ENCODE measurements at regions not wholly inside any gene's neighbourhood (a gene's known extent, or its start where the extent isn't known, plus 50 kb on each side); places are given as distances from the start of the nearest gene placed in this dataset.
"Not testable (repeated sequence)": the region's sequence is repeated elsewhere in the genome, so short reads cannot be mapped to it uniquely, and the experiment has no call there.

GRCh38 chr4:131632877-131633276, 1516.2 kb upstream of the PCDH10 start:
- Histone ChIP-seq H3K27me3 (ENCODE audit: control insufficient read depth, insufficient read depth, low read length) (no peaks in the 10 kb centered on the region), H3K9ac (ENCODE audit: low read length) (no peak overlapping the region), H3K4me1 (ENCODE audit: control insufficient read depth, low read depth, low read length) (no peaks in the 10 kb centered on the region), H3K27ac (ENCODE audit: low read length) (no peak overlapping the region), H3K9me3 (ENCODE audit: control insufficient read depth, low read depth, low read length) (peaks cover 5% of the 10 kb centered on the region), H3K4me3 (ENCODE audit: low read length) (no peak overlapping the region), H3K36me3 (ENCODE audit: control insufficient read depth, low read depth, low read length) (no peaks in the 10 kb centered on the region)

GRCh38 chr4:131635191-131635590, 1513.9 kb upstream of the PCDH10 start:
- H3K9ac ChIP-seq (ENCODE audit: low read length), result no peak overlapping the region
- peaks cover 5% of the 10 kb centered on the region for H3K9me3 ChIP-seq (ENCODE audit: control insufficient read depth, low read depth, low read length)
- no peaks in the 10 kb centered on the region for H3K27me3 ChIP-seq (ENCODE audit: control insufficient read depth, insufficient read depth, low read length)
- H3K27ac ChIP-seq (ENCODE audit: low read length), result no peak overlapping the region
- no peaks in the 10 kb centered on the region for H3K4me1 ChIP-seq (ENCODE audit: control insufficient read depth, low read depth, low read length)
- H3K36me3 ChIP-seq (ENCODE audit: control insufficient read depth, low read depth, low read length), result no peaks in the 10 kb centered on the region
- H3K4me3 ChIP-seq (ENCODE audit: low read length), result no peak overlapping the region

- no peaks in the 10 kb centered on the region for H3K9me3 ChIP-seq (ENCODE audit: control insufficient read depth, low read depth, low read length)
- no peak overlapping the region for H3K27ac ChIP-seq (ENCODE audit: low read length)
- no peaks in the 10 kb centered on the region for H3K27me3 ChIP-seq (ENCODE audit: control insufficient read depth, insufficient read depth, low read length)
- H3K9ac ChIP-seq (ENCODE audit: low read length), result no peak overlapping the region
- no peak overlapping the region for H3K4me3 ChIP-seq (ENCODE audit: low read length)
- no peaks in the 10 kb centered on the region for H3K4me1 ChIP-seq (ENCODE audit: control insufficient read depth, low read depth, low read length)
- H3K36me3 ChIP-seq (ENCODE audit: control insufficient read depth, low read depth, low read length), result no peaks in the 10 kb centered on the region
Observed at GRCh38 chr4:131638781-131639180, 1510.3 kb upstream of the PCDH10 start.

GRCh38 chr4:131644619-131645018, 1504.5 kb upstream of the PCDH10 start:
- H3K9ac ChIP-seq (ENCODE audit: low read length), result no peak overlapping the region
- no peaks in the 10 kb centered on the region for H3K4me1 ChIP-seq (ENCODE audit: control insufficient read depth, low read depth, low read length)
- H3K9me3 ChIP-seq (ENCODE audit: control insufficient read depth, low read depth, low read length), result no peaks in the 10 kb centered on the region

GRCh38 chr4:131649227-131649626, 1499.9 kb upstream of the PCDH10 start:
- Histone ChIP-seq H3K27ac (ENCODE audit: low read length) (no peak overlapping the region), H3K36me3 (ENCODE audit: control insufficient read depth, low read depth, low read length) (no peaks in the 10 kb centered on the region), H3K4me3 (ENCODE audit: low read length) (no peak overlapping the region), H3K27me3 (ENCODE audit: control insufficient read depth, insufficient read depth, low read length) (no peaks in the 10 kb centered on the region), H3K4me1 (ENCODE audit: control insufficient read depth, low read depth, low read length) (no peaks in the 10 kb centered on the region), H3K9ac (ENCODE audit: low read length) (no peak overlapping the region), H3K9me3 (ENCODE audit: control insufficient read depth, low read depth, low read length) (no peaks in the 10 kb centered on the region)

More at GRCh38 chr4:131644619-131645018, 1504.5 kb upstream of the PCDH10 start:
- Histone ChIP-seq H3K36me3 (ENCODE audit: control insufficient read depth, low read depth, low read length) (no peaks in the 10 kb centered on the region), H3K4me3 (ENCODE audit: low read length) (no peak overlapping the region), H3K27ac (ENCODE audit: low read length) (no peak overlapping the region), H3K27me3 (ENCODE audit: control insufficient read depth, insufficient read depth, low read length) (no peaks in the 10 kb centered on the region)

- no peaks in the 10 kb centered on the region for H3K36me3 ChIP-seq (ENCODE audit: control insufficient read depth, low read depth, low read length)
- no peaks in the 10 kb centered on the region for H3K27me3 ChIP-seq (ENCODE audit: control insufficient read depth, insufficient read depth, low read length)
- H3K4me1 ChIP-seq (ENCODE audit: control insufficient read depth, low read depth, low read length), result no peaks in the 10 kb centered on the region
- H3K4me3 ChIP-seq (ENCODE audit: low read length), result no peak overlapping the region
- H3K9me3 ChIP-seq (ENCODE audit: control insufficient read depth, low read depth, low read length), result no peaks in the 10 kb centered on the region
- H3K27ac ChIP-seq (ENCODE audit: low read length), result no peak overlapping the region
- no peak overlapping the region for H3K9ac ChIP-seq (ENCODE audit: low read length)
Observed at GRCh38 chr4:131650951-131651350, 1498.1 kb upstream of the PCDH10 start.

- not testable (repeated sequence) for H3K27ac ChIP-seq (ENCODE audit: low read length); H3K27me3 ChIP-seq (ENCODE audit: control insufficient read depth, insufficient read depth, low read length)
Observed at GRCh38 chr4:131683314-131683713, 1465.8 kb upstream of the PCDH10 start.

GRCh38 chr4:131721883-131722282, 1427.2 kb upstream of the PCDH10 start:
- Histone ChIP-seq H3K36me3 (ENCODE audit: control insufficient read depth, low read depth, low read length) (no peaks in the 10 kb centered on the region), H3K9ac (ENCODE audit: low read length) (no peak overlapping the region), H3K27ac (ENCODE audit: low read length) (no peak overlapping the region), H3K27me3 (ENCODE audit: control insufficient read depth, insufficient read depth, low read length) (no peaks in the 10 kb centered on the region), H3K4me3 (ENCODE audit: low read length) (no peak overlapping the region), H3K4me1 (ENCODE audit: control insufficient read depth, low read depth, low read length) (no peaks in the 10 kb centered on the region), H3K9me3 (ENCODE audit: control insufficient read depth, low read depth, low read length) (no peaks in the 10 kb centered on the region)

More at GRCh38 chr4:131683314-131683713, 1465.8 kb upstream of the PCDH10 start:
- not testable (repeated sequence) for H3K36me3 ChIP-seq (ENCODE audit: control insufficient read depth, low read depth, low read length); H3K9me3 ChIP-seq (ENCODE audit: control insufficient read depth, low read depth, low read length); H3K9ac ChIP-seq (ENCODE audit: low read length); H3K4me3 ChIP-seq (ENCODE audit: low read length); H3K4me1 ChIP-seq (ENCODE audit: control insufficient read depth, low read depth, low read length)

- H3K36me3 ChIP-seq (ENCODE audit: control insufficient read depth, low read depth, low read length); H3K4me3 ChIP-seq (ENCODE audit: low read length); H3K9me3 ChIP-seq (ENCODE audit: control insufficient read depth, low read depth, low read length): not testable (repeated sequence)
Observed at GRCh38 chr4:131723069-131723468, 1426.0 kb upstream of the PCDH10 start.

GRCh38 chr4:131724847-131725246, 1424.2 kb upstream of the PCDH10 start:
- not testable (repeated sequence) for H3K4me3 ChIP-seq (ENCODE audit: low read length); H3K4me1 ChIP-seq (ENCODE audit: control insufficient read depth, low read depth, low read length); H3K27me3 ChIP-seq (ENCODE audit: control insufficient read depth, insufficient read depth, low read length); H3K9ac ChIP-seq (ENCODE audit: low read length); H3K27ac ChIP-seq (ENCODE audit: low read length); H3K9me3 ChIP-seq (ENCODE audit: control insufficient read depth, low read depth, low read length); H3K36me3 ChIP-seq (ENCODE audit: control insufficient read depth, low read depth, low read length)

More at GRCh38 chr4:131723069-131723468, 1426.0 kb upstream of the PCDH10 start:
- H3K9ac ChIP-seq (ENCODE audit: low read length); H3K27ac ChIP-seq (ENCODE audit: low read length); H3K4me1 ChIP-seq (ENCODE audit: control insufficient read depth, low read depth, low read length); H3K27me3 ChIP-seq (ENCODE audit: control insufficient read depth, insufficient read depth, low read length): not testable (repeated sequence)

- not testable (repeated sequence) for H3K9ac ChIP-seq (ENCODE audit: low read length); H3K9me3 ChIP-seq (ENCODE audit: control insufficient read depth, low read depth, low read length); H3K4me1 ChIP-seq (ENCODE audit: control insufficient read depth, low read depth, low read length); H3K4me3 ChIP-seq (ENCODE audit: low read length); H3K27me3 ChIP-seq (ENCODE audit: control insufficient read depth, insufficient read depth, low read length); H3K36me3 ChIP-seq (ENCODE audit: control insufficient read depth, low read depth, low read length); H3K27ac ChIP-seq (ENCODE audit: low read length)
Observed at GRCh38 chr4:131725521-131725920, 1423.6 kb upstream of the PCDH10 start.

- H3K4me3 ChIP-seq (ENCODE audit: low read length); H3K27me3 ChIP-seq (ENCODE audit: control insufficient read depth, insufficient read depth, low read length); H3K27ac ChIP-seq (ENCODE audit: low read length); H3K36me3 ChIP-seq (ENCODE audit: control insufficient read depth, low read depth, low read length); H3K9ac ChIP-seq (ENCODE audit: low read length); H3K4me1 ChIP-seq (ENCODE audit: control insufficient read depth, low read depth, low read length); H3K9me3 ChIP-seq (ENCODE audit: control insufficient read depth, low read depth, low read length): not testable (repeated sequence)
Observed at GRCh38 chr4:131726940-131727339, 1422.2 kb upstream of the PCDH10 start.

Measured in iPS-18a (cell line).